Right atrium auricular region (tissue), 2 donors: ENCODE measurements at regions not wholly inside any gene's neighbourhood (a gene's known extent, or its start where the extent isn't known, plus 50 kb on each side); places are given as distances from the start of the nearest gene placed in this dataset.

Source experiments
- DNase-seq: peaks from one replicate; pipeline ENCODE4 v3.0.0-alpha.2; 2019; ENCODE audit warnings: low spot score
- H3K27ac ChIP-seq, 2 donors: fragments of 200-600 bp; sonication (generic); 1 replicate in 1 of 2; 2 replicates in 1 of 2; pipeline ENCODE4 v1.5.1; 2016 to 2019
- H3K27me3 ChIP-seq, 2 donors: fragments of 200-600 bp; sonication (generic); one replicate each; pipeline versions ENCODE4 v1.5.1 to v1.6.0; 2017 to 2019
- H3K36me3 ChIP-seq: fragments of 200-600 bp; sonication (generic); one replicate; pipeline ENCODE4 v1.5.1; 2016
- H3K4me1 ChIP-seq, 2 donors: fragments of 200-600 bp; sonication (generic); one replicate each; pipeline versions ENCODE4 v1.5.1 to v1.6.0; 2017 to 2019
- H3K4me3 ChIP-seq, 2 donors: fragments of 200-600 bp; sonication (generic); 1 replicate in 1 of 2; 2 replicates in 1 of 2; pipeline ENCODE4 v1.5.1; 2017 to 2019; ENCODE audit warnings: mild to moderate bottlenecking in 1 of 2, moderate library complexity in 1 of 2
- H3K9me3 ChIP-seq, 2 donors: fragments of 200-600 bp; sonication (generic); one replicate each; pipeline ENCODE4 v1.5.1; 2019
- TF ChIP-seq, protein P1 (sequence below), 2 donors: fragments of 200-600 bp; sonication (generic); IDR thresholded peaks; one replicate each; pipeline ENCODE4 v1.5.1; 2019; ENCODE audit warnings: antibody characterized with exemption in 2 of 2

- Histone ChIP-seq H3K9me3 (no peaks in the 10 kb centered on the region), H3K4me3 (no peak overlapping the region), H3K27me3 (no peaks in the 10 kb centered on the region), H3K4me1 (no peaks in the 10 kb centered on the region), H3K27ac (no peak overlapping the region), H3K36me3 (no peaks in the 10 kb centered on the region)
- TF ChIP-seq, protein P1, sequence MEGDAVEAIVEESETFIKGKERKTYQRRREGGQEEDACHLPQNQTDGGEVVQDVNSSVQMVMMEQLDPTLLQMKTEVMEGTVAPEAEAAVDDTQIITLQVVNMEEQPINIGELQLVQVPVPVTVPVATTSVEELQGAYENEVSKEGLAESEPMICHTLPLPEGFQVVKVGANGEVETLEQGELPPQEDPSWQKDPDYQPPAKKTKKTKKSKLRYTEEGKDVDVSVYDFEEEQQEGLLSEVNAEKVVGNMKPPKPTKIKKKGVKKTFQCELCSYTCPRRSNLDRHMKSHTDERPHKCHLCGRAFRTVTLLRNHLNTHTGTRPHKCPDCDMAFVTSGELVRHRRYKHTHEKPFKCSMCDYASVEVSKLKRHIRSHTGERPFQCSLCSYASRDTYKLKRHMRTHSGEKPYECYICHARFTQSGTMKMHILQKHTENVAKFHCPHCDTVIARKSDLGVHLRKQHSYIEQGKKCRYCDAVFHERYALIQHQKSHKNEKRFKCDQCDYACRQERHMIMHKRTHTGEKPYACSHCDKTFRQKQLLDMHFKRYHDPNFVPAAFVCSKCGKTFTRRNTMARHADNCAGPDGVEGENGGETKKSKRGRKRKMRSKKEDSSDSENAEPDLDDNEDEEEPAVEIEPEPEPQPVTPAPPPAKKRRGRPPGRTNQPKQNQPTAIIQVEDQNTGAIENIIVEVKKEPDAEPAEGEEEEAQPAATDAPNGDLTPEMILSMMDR (IDR thresholded peaks at IDR 0.05) = no peak
- DNase-seq = no peak
Observed at GRCh38 chr5:92402956-92403702, 1020.0 kb upstream of the ARRDC3 start.

DNA sequence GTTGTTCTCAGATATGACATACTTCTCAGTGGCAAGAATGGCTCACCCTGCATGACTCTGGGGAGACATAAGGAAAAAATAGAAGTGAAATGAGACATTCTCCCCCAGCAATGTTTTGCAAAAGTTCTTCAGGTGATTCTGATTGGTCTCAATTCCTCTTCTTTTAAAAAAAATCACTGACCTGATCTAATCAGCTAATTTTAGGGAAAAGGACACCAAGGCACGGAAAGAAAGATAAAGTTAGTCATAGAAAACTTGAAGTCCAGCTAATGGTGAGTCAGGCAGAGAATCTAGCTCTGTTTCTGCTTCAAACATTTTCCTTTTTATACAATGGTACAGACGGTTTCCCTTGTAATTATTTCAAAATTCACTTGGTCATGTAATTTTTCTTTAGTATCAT, 1018.9 kb upstream of the ARRDC3 start:
- no peaks in the 10 kb centered on the region for H3K4me1 ChIP-seq
- no peak overlapping the region for H3K4me3 ChIP-seq
- no peak for DNase-seq
- no peak overlapping the region for H3K27ac ChIP-seq
- no peaks in the 10 kb centered on the region for H3K27me3 ChIP-seq
- TF ChIP-seq, protein P1 (IDR thresholded peaks at IDR 0.05) = no peak
- H3K9me3 ChIP-seq = no peaks in the 10 kb centered on the region
- H3K36me3 ChIP-seq = no peaks in the 10 kb centered on the region

DNA sequence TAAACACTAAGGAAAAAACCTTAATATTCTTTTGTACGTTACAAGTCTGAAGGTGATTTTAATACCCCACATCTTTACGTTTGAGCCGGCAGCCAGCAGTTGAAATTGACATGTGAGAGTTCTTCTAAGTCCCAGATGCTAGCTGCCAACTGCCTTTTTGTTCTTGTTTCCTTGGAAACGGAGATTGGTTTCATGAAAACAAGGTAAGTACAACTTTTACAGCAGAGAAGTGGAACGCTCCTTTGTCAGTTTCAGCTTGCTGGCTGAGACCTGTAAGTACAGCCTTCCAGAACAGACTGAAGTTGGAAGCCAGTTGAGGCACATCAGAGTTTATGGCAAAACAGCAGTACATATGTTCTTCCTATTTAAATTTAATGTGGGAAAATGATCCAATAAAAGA, 1018.4 kb upstream of the ARRDC3 start:
- Histone ChIP-seq H3K4me3 (no peak overlapping the region), H3K9me3 (no peaks in the 10 kb centered on the region), H3K27me3 (no peaks in the 10 kb centered on the region), H3K36me3 (no peaks in the 10 kb centered on the region), H3K4me1 (no peaks in the 10 kb centered on the region), H3K27ac (no peak overlapping the region)
- DNase-seq = no peak
- TF ChIP-seq, protein P1 (IDR thresholded peaks at IDR 0.05) = no peak

- no peak for DNase-seq
Observed at GRCh38 chr5:92394936-92395335, 1011.8 kb upstream of the ARRDC3 start.

DNA sequence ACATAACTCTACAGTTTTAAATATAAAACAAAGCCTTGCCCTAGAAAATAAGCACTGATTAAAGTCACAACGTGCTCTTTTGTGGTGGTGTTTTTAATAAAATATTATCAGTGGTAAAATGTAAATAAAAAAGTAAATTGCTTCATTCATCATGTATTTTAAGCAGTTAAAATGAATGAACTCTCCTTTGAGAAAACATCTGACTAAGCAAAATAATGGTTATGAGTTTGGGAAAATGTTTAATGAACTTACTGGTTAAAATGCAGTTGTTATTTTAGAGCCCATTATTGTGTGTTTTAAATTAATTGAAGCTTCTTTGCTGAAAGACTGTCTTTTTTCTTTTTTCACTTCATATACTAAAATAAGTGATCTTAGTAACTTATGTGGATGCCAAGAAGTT, 1007.5 kb upstream of the ARRDC3 start:
- Histone ChIP-seq H3K9me3 (no peaks in the 10 kb centered on the region), H3K27me3 (no peaks in the 10 kb centered on the region), H3K4me1 (no peaks in the 10 kb centered on the region), H3K27ac (no peak overlapping the region), H3K4me3 (no peak overlapping the region), H3K36me3 (no peaks in the 10 kb centered on the region)
- DNase-seq = no peak
- TF ChIP-seq, protein P1 (IDR thresholded peaks at IDR 0.05) = no peak

More at GRCh38 chr5:92394936-92395335, 1011.8 kb upstream of the ARRDC3 start:
- no peaks in the 10 kb centered on the region for H3K9me3 ChIP-seq
- TF ChIP-seq, protein P1 (IDR thresholded peaks at IDR 0.05) = no peak
- no peaks in the 10 kb centered on the region for H3K4me1 ChIP-seq
- no peak overlapping the region for H3K27ac ChIP-seq
- H3K27me3 ChIP-seq = no peaks in the 10 kb centered on the region
- H3K36me3 ChIP-seq = no peaks in the 10 kb centered on the region
- H3K4me3 ChIP-seq = no peak overlapping the region
